SK-N-SH (cell line): ENCODE measurements at regions not wholly inside any gene's neighbourhood (a gene's known extent, or its start where the extent isn't known, plus 50 kb on each side); places are given as distances from the start of the nearest gene placed in this dataset.

Source experiments
- CTCF ChIA-PET: fragments of 300-600, 350-600 bp; formaldehyde crosslinking; extraction: SDS; loops from one replicate; lab custom pipeline; 2021; lab: Yijun Ruan, JAX
- POLR2A ChIA-PET: fragments of 350-600 bp; sonication (Branson Sonifier 250); formaldehyde crosslinking; extraction: SDS; loops from one replicate; lab custom pipeline; 2020; ENCODE audit warnings: antibody characterized with exemption, inconsistent platforms; lab: Yijun Ruan, JAX
- DNase-seq: peaks from one replicate; pipeline ENCODE4 v3.0.0; 2012
- H2AFZ ChIP-seq: fragments of 200-600 bp; sonication (generic); 2 replicates; pipeline ENCODE4 v1.8.1; 2016; ENCODE audit warnings: antibody characterized with exemption, mild to moderate bottlenecking, low read depth
- H3F3A ChIP-seq: fragments of 200-600 bp; sonication (generic); replicated peaks from 2 replicates; pipeline ENCODE3; 2016; ENCODE audit warnings: antibody characterized with exemption, mild to moderate bottlenecking; ENCODE audit not compliant: insufficient read depth
- H3K27ac ChIP-seq, 2 experiments: fragments of 200-500 bp in 1 of 2; fragments of 200-600 bp in 1 of 2; sonication (Bioruptor generic) in 1 of 2; sonication (generic), shearing (Covaris generic) in 1 of 2; 2 replicates each; pipeline versions ENCODE4 v1.5.1 to v1.6.1; 2014 to 2016; ENCODE audit warnings: low read depth in 2 of 2, inconsistent platforms in 1 of 2, low read length in 1 of 2, mild to moderate bottlenecking in 1 of 2, mixed read lengths in 1 of 2
- H3K27me3 ChIP-seq: fragments of 200-600 bp; sonication (generic), shearing (Covaris generic); 2 replicates; pipeline ENCODE4 v1.6.1; 2016; ENCODE audit warnings: mixed run types; ENCODE audit not compliant: insufficient read depth
- H3K36me3 ChIP-seq, 2 experiments: fragments of 200-500 bp in 1 of 2; fragments of 200-600 bp in 1 of 2; sonication (Bioruptor generic) in 1 of 2; sonication (generic) in 1 of 2; replicated peaks in 1 of 2; 2 replicates each; pipeline versions ENCODE3 to v1.5.1; 2014 to 2016; ENCODE audit warnings: low read length in 1 of 2, mild to moderate bottlenecking in 1 of 2; ENCODE audit not compliant: insufficient read depth in 2 of 2, control insufficient read depth in 1 of 2
- H3K4me1 ChIP-seq, 2 experiments: fragments of 200-500 bp in 1 of 2; fragments of 200-600 bp in 1 of 2; sonication (Bioruptor generic) in 1 of 2; sonication (generic), shearing (Covaris generic) in 1 of 2; 2 replicates each; pipeline versions ENCODE4 v1.5.1 to v1.6.1; 2014 to 2016; ENCODE audit warnings: low read depth in 1 of 2, low read length in 1 of 2, mixed run types in 1 of 2; ENCODE audit not compliant: insufficient read depth in 2 of 2, control insufficient read depth in 1 of 2
- H3K4me2 ChIP-seq: fragments of 200-600 bp; sonication (generic), shearing (Covaris generic); 2 replicates; pipeline ENCODE4 v1.6.1; 2017; ENCODE audit warnings: mixed run types
- H3K4me3 ChIP-seq, 2 experiments: fragments of 200-500 bp in 1 of 2; fragments of 200-600 bp in 1 of 2; sonication (Bioruptor generic) in 1 of 2; sonication (generic), shearing (Covaris generic) in 1 of 2; 2 replicates each; pipeline versions ENCODE4 v1.5.1 to v1.8.1; 2014 to 2016; ENCODE audit warnings: low read depth in 2 of 2, inconsistent platforms in 1 of 2, low read length in 1 of 2, mild to moderate bottlenecking in 1 of 2, mixed read lengths in 1 of 2, moderate library complexity in 1 of 2
- H3K79me2 ChIP-seq: fragments of 200-600 bp; sonication (generic); 2 replicates; pipeline ENCODE4 v1.8.1; 2017; ENCODE audit warnings: mild to moderate bottlenecking; ENCODE audit not compliant: insufficient read depth
- H3K9ac ChIP-seq: fragments of 200-600 bp; sonication (generic); 2 replicates; pipeline ENCODE4 v1.6.1; 2017; ENCODE audit warnings: mixed run types
- H3K9me2 ChIP-seq: fragments of 200-600 bp; sonication (generic); 2 replicates; pipeline ENCODE4 v1.6.1; 2017; ENCODE audit warnings: mixed run types
- H3K9me3 ChIP-seq: fragments of 200-600 bp; sonication (generic); 2 replicates; pipeline ENCODE4 v1.6.1; 2017; ENCODE audit warnings: mixed run types, mild to moderate bottlenecking, moderate library complexity
- H4K20me1 ChIP-seq: fragments of 200-600 bp; sonication (generic); 2 replicates; pipeline ENCODE4 v1.6.1; 2017; ENCODE audit warnings: mild to moderate bottlenecking, mixed run types; ENCODE audit not compliant: insufficient read depth
- CHD2 ChIP-seq: fragments of 150-350 bp; IDR thresholded peaks from 2 replicates; pipeline ENCODE4 v1.6.1; 2018; ENCODE audit warnings: low read length; ENCODE audit not compliant: partially characterized antibody
- ELF1 ChIP-seq: IDR thresholded peaks from 2 replicates; pipeline ENCODE4 v1.4.0; 2012
- EP300 ChIP-seq, 2 experiments: IDR thresholded peaks; 2 replicates each; pipeline versions ENCODE4 v1.4.0 to v1.6.1; 2012; ENCODE audit warnings: borderline replicate concordance in 1 of 2, low read depth in 1 of 2, low read length in 1 of 2
- EZH2phosphoT487 ChIP-seq: fragments of 200-600 bp; sonication (generic); IDR thresholded peaks from 2 replicates; pipeline ENCODE4 v1.6.1; 2017; ENCODE audit warnings: low read depth, mixed run types, mild to moderate bottlenecking, antibody characterized with exemption, moderate library complexity, borderline replicate concordance
- GATA2 ChIP-seq: sonication (generic); formaldehyde crosslinking; IDR thresholded peaks from 2 replicates; pipeline ENCODE4 v1.5.0; 2020; ENCODE audit warnings: mild to moderate bottlenecking, missing genetic modification reagents
- IRF3 ChIP-seq: fragments of 150-350 bp; IDR thresholded peaks from 2 replicates; pipeline ENCODE4 v1.6.1; 2016; ENCODE audit warnings: mild to moderate bottlenecking, low read depth, low read length
- MEF2A ChIP-seq: IDR thresholded peaks from 2 replicates; pipeline ENCODE4 v1.4.0; 2012; ENCODE audit warnings: low read depth, borderline replicate concordance
- MXI1 ChIP-seq: IDR thresholded peaks from 2 replicates; pipeline ENCODE4 v1.6.1; 2012; ENCODE audit warnings: mild to moderate bottlenecking, low read depth, low read length, improper control_type of control experiment
- NRF1 ChIP-seq: IDR thresholded peaks from 2 replicates; pipeline ENCODE4 v1.6.1; 2012; ENCODE audit warnings: low read depth, mild to moderate bottlenecking, low read length
- POLR2AphosphoS5 ChIP-seq: IDR thresholded peaks from 2 replicates; pipeline ENCODE4 v1.6.1; 2012; ENCODE audit warnings: low read depth, low read length
- RFX5 ChIP-seq: IDR thresholded peaks from 2 replicates; pipeline ENCODE4 v1.6.1; 2012; ENCODE audit warnings: mild to moderate bottlenecking, improper control_type of control experiment, low read length
- RXRA ChIP-seq: IDR thresholded peaks from 2 replicates; pipeline ENCODE4 v1.4.0; 2012; ENCODE audit warnings: low read depth, mild to moderate bottlenecking, borderline replicate concordance
- SIN3A ChIP-seq: IDR thresholded peaks from 2 replicates; pipeline ENCODE4 v1.6.1; 2012; ENCODE audit warnings: low read depth, mild to moderate bottlenecking, low read length, moderate library complexity, borderline replicate concordance
- TAF1 ChIP-seq: IDR thresholded peaks from 2 replicates; pipeline ENCODE4 v1.6.1; 2012; ENCODE audit warnings: low read depth, mild to moderate bottlenecking, low read length, moderate library complexity, borderline replicate concordance
- TCF12 ChIP-seq: IDR thresholded peaks from 2 replicates; pipeline ENCODE4 v1.4.0; 2012
- TEAD4 ChIP-seq: IDR thresholded peaks from 2 replicates; pipeline ENCODE4 v1.4.0; 2012; ENCODE audit warnings: mild to moderate bottlenecking, borderline replicate concordance; ENCODE audit not compliant: insufficient read depth
- YY1 ChIP-seq: IDR thresholded peaks from 2 replicates; pipeline ENCODE4 v1.4.0; 2012; ENCODE audit warnings: low read depth, mild to moderate bottlenecking
- WGBS: methylation state at CpG from one replicate; pipeline ENCODE4 v1.1.6; 2017; ENCODE audit warnings: low lambda C conversion rate; 5-methylcytosine and 5-hydroxymethylcytosine counted together
- TF ChIP-seq, protein P1 (sequence below): IDR thresholded peaks from 2 replicates; pipeline ENCODE4 v1.4.0; 2012; ENCODE audit warnings: low read depth, borderline replicate concordance
- TF ChIP-seq, protein P2 (sequence below): fragments of 150-350 bp; IDR thresholded peaks from 2 replicates; pipeline ENCODE4 v1.6.1; 2017; ENCODE audit warnings: antibody characterized with exemption, low read length, low read depth, borderline replicate concordance

GRCh38 chr3:31232055-31233025 lies 300.4 kb upstream of the STT3B start:
- Histone ChIP-seq H3K4me3 (no peak overlapping the region), H3K4me1 (peaks cover 0 to 22% of the 10 kb centered on the region in 2 experiments; a peak in 2 of 4 replicates), H3K9ac (no peak overlapping the region), H3F3A (no peaks in the 10 kb centered on the region), H3K36me3 (no peaks in the 10 kb centered on the region), H2AFZ (no peak overlapping the region), H3K9me3 (no peaks in the 10 kb centered on the region), H3K27ac (no peak overlapping the region), H3K4me2 (no peak overlapping the region), H3K79me2 (no peaks in the 10 kb centered on the region), H4K20me1 (no peaks in the 10 kb centered on the region), H3K9me2 (no peaks in the 10 kb centered on the region), H3K27me3 (no peaks in the 10 kb centered on the region; the same call in 1 of the 2 replicates)
- ChIA-PET CTCF (interaction anchor here (1.0 to 1.7 kb wide), 2 partner anchors 10 to 536 kb away, joined by 3 to 6 read pairs; no protein-coding TSS in a partner anchor), POLR2A (no interaction called here)
- WGBS, result 63% methylated on average over 12 of the region's 12 CpGs
- TF ChIP-seq TAF1 (no peak), IRF3 (no peak)
- DNase-seq, result no peak

GRCh38 chr3:31234145-31234544 lies 298.6 kb upstream of the STT3B start:
- no peaks in the 10 kb centered on the region for H3F3A ChIP-seq
- CTCF ChIA-PET, result interaction anchor here (0.6 to 1.5 kb wide), 3 partner anchors 10 to 12 kb away, joined by 3 to 4 read pairs (median 3); no protein-coding TSS in a partner anchor
- 72% methylated on average over 4 of the region's 6 CpGs for WGBS

More at GRCh38 chr3:31234145-31234544, 298.6 kb upstream of the STT3B start:
- peak; percentile 8 for DNase-seq
- POLR2A ChIA-PET, result no interaction called here
- H3K9ac ChIP-seq, result no peak overlapping the region
- no peaks in the 10 kb centered on the region for H3K79me2 ChIP-seq
- peaks cover 0 to 22% of the 10 kb centered on the region in 2 experiments; a peak in 2 of 4 replicates for H3K4me1 ChIP-seq
- no peak overlapping the region for H2AFZ ChIP-seq
- no peak overlapping the region for H3K27ac ChIP-seq
- no peaks in the 10 kb centered on the region for H3K36me3 ChIP-seq
- H3K9me3 ChIP-seq, result no peaks in the 10 kb centered on the region
- H3K9me2 ChIP-seq, result no peaks in the 10 kb centered on the region
- H3K27me3 ChIP-seq, result no peaks in the 10 kb centered on the region; the same call in 1 of the 2 replicates
- no peak overlapping the region for H3K4me2 ChIP-seq
- TF ChIP-seq, protein P1, sequence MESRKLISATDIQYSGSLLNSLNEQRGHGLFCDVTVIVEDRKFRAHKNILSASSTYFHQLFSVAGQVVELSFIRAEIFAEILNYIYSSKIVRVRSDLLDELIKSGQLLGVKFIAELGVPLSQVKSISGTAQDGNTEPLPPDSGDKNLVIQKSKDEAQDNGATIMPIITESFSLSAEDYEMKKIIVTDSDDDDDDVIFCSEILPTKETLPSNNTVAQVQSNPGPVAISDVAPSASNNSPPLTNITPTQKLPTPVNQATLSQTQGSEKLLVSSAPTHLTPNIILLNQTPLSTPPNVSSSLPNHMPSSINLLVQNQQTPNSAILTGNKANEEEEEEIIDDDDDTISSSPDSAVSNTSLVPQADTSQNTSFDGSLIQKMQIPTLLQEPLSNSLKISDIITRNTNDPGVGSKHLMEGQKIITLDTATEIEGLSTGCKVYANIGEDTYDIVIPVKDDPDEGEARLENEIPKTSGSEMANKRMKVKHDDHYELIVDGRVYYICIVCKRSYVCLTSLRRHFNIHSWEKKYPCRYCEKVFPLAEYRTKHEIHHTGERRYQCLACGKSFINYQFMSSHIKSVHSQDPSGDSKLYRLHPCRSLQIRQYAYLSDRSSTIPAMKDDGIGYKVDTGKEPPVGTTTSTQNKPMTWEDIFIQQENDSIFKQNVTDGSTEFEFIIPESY, result no peak
- TF ChIP-seq ELF1 (no peak), RXRA (no peak), SIN3A (no peak), IRF3 (no peak), NRF1 (no peak), TCF12 (no peak), CHD2 (no peak), MEF2A (no peak), TEAD4 (no peak), MXI1 (no peak), EZH2phosphoT487 (no peak), YY1 (no peak), GATA2 (CRISPR knock-in tag) (no peak), EP300 (IDR thresholded peaks at IDR 0.05; ENCODE audit: borderline replicate concordance in 1 of 2, low read depth in 1 of 2, low read length in 1 of 2) (no peak), POLR2AphosphoS5 (no peak), RFX5 (no peak)
- TF ChIP-seq, protein P2, sequence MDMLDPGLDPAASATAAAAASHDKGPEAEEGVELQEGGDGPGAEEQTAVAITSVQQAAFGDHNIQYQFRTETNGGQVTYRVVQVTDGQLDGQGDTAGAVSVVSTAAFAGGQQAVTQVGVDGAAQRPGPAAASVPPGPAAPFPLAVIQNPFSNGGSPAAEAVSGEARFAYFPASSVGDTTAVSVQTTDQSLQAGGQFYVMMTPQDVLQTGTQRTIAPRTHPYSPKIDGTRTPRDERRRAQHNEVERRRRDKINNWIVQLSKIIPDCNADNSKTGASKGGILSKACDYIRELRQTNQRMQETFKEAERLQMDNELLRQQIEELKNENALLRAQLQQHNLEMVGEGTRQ, result no peak
- H3K4me3 ChIP-seq, result no peak overlapping the region
- H4K20me1 ChIP-seq, result no peaks in the 10 kb centered on the region
